NB4 (cell line): ENCODE measurements at regions not wholly inside any gene's neighbourhood (a gene's known extent, or its start where the extent isn't known, plus 50 kb on each side); places are given as distances from the start of the nearest gene placed in this dataset.

Experiments used
- DNase-seq: peaks from one replicate; pipeline ENCODE4 v3.0.0; 2010; ENCODE audit warnings: low read depth
- H3K4me3 ChIP-seq: one replicate; pipeline ENCODE4 v1.5.1; 2011; ENCODE audit warnings: mild to moderate bottlenecking, low read depth, low read length, moderate library complexity
- MYC ChIP-seq: IDR thresholded peaks from 2 replicates; pipeline ENCODE4 v1.6.1; 2011; ENCODE audit warnings: low read depth, low read length
- POLR2A ChIP-seq: IDR thresholded peaks from 2 replicates; pipeline ENCODE4 v1.6.1; 2011; ENCODE audit warnings: mild to moderate bottlenecking; ENCODE audit not compliant: insufficient read length; ENCODE audit errors: extremely low read depth
- TF ChIP-seq, protein P1 (sequence below): IDR thresholded peaks from 2 replicates; pipeline ENCODE4 v1.6.1; 2011; ENCODE audit warnings: low read depth, low read length
- TF ChIP-seq, protein P2 (sequence below): IDR thresholded peaks from one replicate; pipeline ENCODE4 v1.5.1; 2012; ENCODE audit warnings: low read depth, low read length

DNA sequence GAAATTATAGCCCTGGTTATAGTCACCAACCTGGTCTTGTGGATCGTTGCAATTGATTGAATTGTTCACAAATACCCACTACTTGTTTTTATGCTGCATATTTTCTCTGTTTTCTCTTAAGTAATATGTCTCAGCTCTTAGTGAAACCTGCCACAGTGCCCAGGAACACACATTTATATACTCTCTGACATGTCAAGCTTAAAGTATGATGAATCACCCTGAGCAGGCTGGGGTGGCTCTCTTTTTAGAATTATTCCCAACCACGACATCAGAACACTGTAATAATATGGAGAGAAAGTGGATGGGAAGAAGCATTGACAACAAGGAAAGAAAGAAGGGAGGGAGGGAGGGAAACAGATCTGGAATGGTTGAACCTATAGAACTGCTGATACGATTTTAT lies 72.8 kb upstream of the ZNF608 start:
- TF ChIP-seq, protein P1, sequence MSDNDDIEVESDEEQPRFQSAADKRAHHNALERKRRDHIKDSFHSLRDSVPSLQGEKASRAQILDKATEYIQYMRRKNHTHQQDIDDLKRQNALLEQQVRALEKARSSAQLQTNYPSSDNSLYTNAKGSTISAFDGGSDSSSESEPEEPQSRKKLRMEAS: no peak
- TF ChIP-seq POLR2A (no peak), MYC (no peak)
- TF ChIP-seq, protein P2, sequence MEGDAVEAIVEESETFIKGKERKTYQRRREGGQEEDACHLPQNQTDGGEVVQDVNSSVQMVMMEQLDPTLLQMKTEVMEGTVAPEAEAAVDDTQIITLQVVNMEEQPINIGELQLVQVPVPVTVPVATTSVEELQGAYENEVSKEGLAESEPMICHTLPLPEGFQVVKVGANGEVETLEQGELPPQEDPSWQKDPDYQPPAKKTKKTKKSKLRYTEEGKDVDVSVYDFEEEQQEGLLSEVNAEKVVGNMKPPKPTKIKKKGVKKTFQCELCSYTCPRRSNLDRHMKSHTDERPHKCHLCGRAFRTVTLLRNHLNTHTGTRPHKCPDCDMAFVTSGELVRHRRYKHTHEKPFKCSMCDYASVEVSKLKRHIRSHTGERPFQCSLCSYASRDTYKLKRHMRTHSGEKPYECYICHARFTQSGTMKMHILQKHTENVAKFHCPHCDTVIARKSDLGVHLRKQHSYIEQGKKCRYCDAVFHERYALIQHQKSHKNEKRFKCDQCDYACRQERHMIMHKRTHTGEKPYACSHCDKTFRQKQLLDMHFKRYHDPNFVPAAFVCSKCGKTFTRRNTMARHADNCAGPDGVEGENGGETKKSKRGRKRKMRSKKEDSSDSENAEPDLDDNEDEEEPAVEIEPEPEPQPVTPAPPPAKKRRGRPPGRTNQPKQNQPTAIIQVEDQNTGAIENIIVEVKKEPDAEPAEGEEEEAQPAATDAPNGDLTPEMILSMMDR: no peak
- no peak overlapping the region for H3K4me3 ChIP-seq
- no peak for DNase-seq

DNA sequence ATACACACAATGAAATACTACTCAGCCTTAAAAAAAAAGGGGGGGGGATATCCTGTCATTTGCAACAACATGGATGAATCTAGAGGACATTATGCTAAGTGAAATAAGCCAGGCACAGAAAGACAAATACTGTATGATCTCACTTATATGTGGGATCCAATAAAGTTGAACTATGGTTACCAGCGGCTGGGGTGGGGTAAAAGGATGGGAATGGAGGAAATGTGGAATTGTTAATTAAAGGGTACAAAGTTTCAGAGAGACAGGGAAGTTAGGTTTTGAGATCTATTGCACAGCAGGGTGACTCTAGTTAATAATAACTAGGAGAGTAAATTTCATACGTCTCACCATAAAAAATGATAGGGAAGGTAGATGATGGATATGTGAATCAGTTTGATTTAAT lies 76.2 kb upstream of the ZNF608 start:
- no peak for DNase-seq
- no peak overlapping the region for H3K4me3 ChIP-seq
- TF ChIP-seq POLR2A: no peak
- TF ChIP-seq MYC: no peak
- TF ChIP-seq, protein P1: no peak
- TF ChIP-seq, protein P2: no peak

DNA sequence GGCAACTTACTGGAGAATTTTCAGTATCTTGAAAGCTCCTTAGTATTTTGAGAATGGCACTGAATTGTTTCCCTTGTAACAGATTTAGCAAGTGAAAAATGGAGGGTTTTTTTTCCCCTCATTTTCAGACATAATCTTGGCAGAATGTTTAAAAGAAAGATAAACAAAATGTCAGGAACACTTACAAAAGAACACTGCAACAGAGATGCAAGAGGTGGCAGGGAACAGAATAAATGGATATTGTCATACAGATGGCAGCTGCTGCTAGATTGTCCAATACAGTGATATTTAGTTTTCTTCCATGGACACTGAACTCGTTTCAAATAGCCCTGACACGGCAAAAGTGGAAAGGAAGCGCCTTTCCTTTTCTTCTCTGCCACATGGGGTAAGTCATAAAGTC lies 76.9 kb upstream of the ZNF608 start:
- no peak overlapping the region for H3K4me3 ChIP-seq
- DNase-seq: no peak
- TF ChIP-seq, protein P2: no peak
- TF ChIP-seq MYC (no peak), POLR2A (no peak)
- TF ChIP-seq, protein P1: no peak

DNA sequence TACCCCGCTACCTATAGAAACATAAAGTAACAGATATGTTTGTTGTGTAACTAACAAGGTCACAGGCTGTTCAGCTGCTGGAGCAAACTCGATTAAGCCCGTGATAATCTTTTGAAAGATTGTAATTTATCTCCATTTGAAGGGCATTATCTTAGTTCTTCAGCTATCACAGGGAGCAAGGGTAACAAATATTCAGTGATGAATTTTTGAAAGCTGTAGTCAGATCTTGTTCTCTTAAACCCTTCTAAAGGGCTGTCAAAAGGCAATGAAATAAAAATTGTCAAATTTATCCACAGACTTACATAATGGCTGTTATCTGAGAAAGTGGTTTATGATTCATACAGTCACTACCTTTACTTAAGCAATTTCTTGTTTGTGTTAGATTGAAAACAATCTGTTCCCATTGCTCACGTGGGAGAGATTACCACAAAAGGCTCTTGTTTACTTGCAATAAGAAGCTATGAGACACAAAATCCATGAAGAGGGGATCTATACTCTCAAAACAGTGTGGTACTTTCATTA lies 78.3 kb upstream of the ZNF608 start:
- no peak overlapping the region for H3K4me3 ChIP-seq
- no peak for DNase-seq
- TF ChIP-seq, protein P2: no peak
- TF ChIP-seq, protein P1: no peak
- no peak for TF ChIP-seq POLR2A
- no peak for TF ChIP-seq MYC

DNA sequence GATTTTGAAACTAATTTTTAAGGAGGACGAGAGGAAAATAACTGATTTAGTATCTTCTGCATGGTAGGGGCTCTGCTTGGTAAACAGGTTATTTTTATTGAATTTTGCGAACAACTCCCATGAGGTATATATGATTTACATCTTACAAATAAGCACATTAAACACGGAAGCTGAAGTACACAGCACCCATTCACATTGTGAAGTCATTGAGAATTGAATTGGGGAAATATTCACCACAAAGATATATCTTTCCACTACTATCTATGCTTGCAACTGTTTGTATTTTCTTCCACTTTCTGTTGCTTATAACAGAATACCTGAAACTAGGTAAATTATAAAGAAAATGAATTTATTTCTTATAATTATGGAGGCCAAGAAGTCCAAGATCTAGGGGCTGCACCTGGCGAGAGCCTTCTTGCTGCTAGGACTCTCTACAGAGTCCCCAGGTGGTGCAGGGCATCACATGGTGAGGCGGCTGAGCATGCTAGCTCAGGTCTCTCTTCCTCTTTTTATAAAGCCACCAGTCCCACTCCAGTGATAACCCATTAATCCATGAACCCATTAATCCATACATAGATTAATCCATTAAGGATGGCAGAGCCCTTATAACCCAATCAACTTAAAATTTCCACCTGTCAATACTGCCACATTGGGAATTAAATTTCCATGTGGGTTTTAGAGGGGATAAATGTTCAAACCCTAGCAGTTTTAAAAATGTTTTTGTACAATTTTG lies 79.0 kb upstream of the ZNF608 start:
- TF ChIP-seq POLR2A (no peak), MYC (no peak)
- TF ChIP-seq, protein P1: no peak
- TF ChIP-seq, protein P2: no peak
- no peak overlapping the region for H3K4me3 ChIP-seq
- no peak for DNase-seq
